GM21576 (cell line): ENCODE measurements at regions not wholly inside any gene's neighbourhood (a gene's known extent, or its start where the extent isn't known, plus 50 kb on each side); places are given as distances from the start of the nearest gene placed in this dataset.
"Not testable (repeated sequence)": the region's sequence is repeated elsewhere in the genome, so short reads cannot be mapped to it uniquely, and the experiment has no call there.

Experiments
- ATAC-seq: cut with Tn5 transposase; IDR thresholded peaks from one replicate; pipeline ENCODE4 v1.9.1; 2021; ENCODE audit warnings: mild to moderate bottlenecking, moderate library complexity; ENCODE audit not compliant: unreplicated experiment

GRCh38 chr2:207438414-207439126, 91.2 kb upstream of the CREB1 start:
- no peak for ATAC-seq

- not testable (repeated sequence) for ATAC-seq
Observed at GRCh38 chr2:207439881-207440280, 89.9 kb upstream of the CREB1 start.

GRCh38 chr2:207444756-207445155, 85.0 kb upstream of the CREB1 start:
- no peak for ATAC-seq

- no peak for ATAC-seq
Observed at GRCh38 chr2:207446653-207447052, 83.1 kb upstream of the CREB1 start.

- ATAC-seq = no peak
Observed at GRCh38 chr2:207448006-207448405, 81.8 kb upstream of the CREB1 start.

- no peak for ATAC-seq
Observed at GRCh38 chr2:207449642-207450165, 80.1 kb upstream of the CREB1 start.

GRCh38 chr2:207450186-207450585, 79.6 kb upstream of the CREB1 start:
- no peak for ATAC-seq

GRCh38 chr2:207458582-207458981, 71.2 kb upstream of the CREB1 start:
- ATAC-seq = no peak

GRCh38 chr2:207459990-207460757, 69.6 kb upstream of the CREB1 start:
- ATAC-seq = peak; percentile 91

GRCh38 chr2:207463433-207463832, 66.3 kb upstream of the CREB1 start:
- ATAC-seq = no peak

GRCh38 chr2:207464007-207464406, 65.8 kb upstream of the CREB1 start:
- ATAC-seq = no peak

- no peak for ATAC-seq
Observed at GRCh38 chr2:207465894-207466293, 63.9 kb upstream of the CREB1 start.

GRCh38 chr2:207467716-207468347, 61.9 kb upstream of the CREB1 start:
- ATAC-seq = peak; percentile 61

GRCh38 chr2:207468488-207468887, 61.3 kb upstream of the CREB1 start:
- no peak for ATAC-seq

GRCh38 chr2:207469451-207469850, 60.3 kb upstream of the CREB1 start:
- ATAC-seq = no peak

GRCh38 chr2:207469943-207470729, 59.6 kb upstream of the CREB1 start:
- ATAC-seq = no peak

GRCh38 chr2:207471261-207471660, 58.5 kb upstream of the CREB1 start:
- ATAC-seq = no peak

GRCh38 chr2:207472343-207473048, 57.3 kb upstream of the CREB1 start:
- no peak for ATAC-seq

- ATAC-seq = peak; percentile 68
Observed at GRCh38 chr2:207473049-207473930, 56.5 kb upstream of the CREB1 start.
